ENCODE measurements at regions not wholly inside any gene's neighbourhood (a gene's known extent, or its start where the extent isn't known, plus 50 kb on each side); places are given as distances from the start of the nearest gene placed in this dataset.

DNA sequence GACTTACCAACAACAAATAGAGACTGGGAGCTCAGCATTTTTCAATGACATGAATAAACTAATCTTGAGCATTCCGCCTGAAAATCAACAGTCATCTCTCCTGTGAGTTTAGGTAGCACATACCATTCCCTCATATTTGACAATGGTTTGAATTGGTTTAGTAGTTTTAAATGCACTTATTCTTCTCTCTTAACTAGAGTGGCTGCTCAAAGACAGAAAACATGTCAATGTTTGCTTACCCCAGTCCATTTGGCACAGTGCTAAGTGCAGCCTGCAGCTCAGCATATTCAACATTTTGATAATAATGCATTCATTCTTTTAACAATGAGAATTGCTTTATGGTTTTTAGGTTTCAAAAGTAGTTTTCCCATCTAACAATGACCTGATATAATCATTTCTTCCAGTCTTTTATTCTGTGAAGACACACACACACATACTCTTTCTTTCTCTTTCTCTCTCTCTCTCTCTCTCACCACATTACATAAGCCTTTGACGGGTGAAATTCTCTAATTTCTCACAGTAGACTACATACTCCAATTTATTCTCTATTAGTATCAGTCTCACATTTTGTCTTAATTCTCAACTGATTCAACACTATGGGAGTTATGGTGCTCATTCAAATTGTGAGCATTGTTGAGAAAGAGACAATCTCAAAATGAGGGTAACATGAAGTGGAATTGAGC, 432.3 kb downstream of the LRRIQ3 start:
- H3K36me3 ChIP-seq: no peaks in the 10 kb centered on the region
- no peak overlapping the region for H3K4me3 ChIP-seq
- DNase-seq (no peak), ATAC-seq (no peak)
- H3K27me3 ChIP-seq: no peaks in the 10 kb centered on the region
- no peaks in the 10 kb centered on the region for H3K4me1 ChIP-seq
- intact Hi-C loops (cut with DNase I): no loop called here
- no peak for TF ChIP-seq POLR2A (IDR thresholded peaks at IDR 0.05)
- TF ChIP-seq, protein P1, sequence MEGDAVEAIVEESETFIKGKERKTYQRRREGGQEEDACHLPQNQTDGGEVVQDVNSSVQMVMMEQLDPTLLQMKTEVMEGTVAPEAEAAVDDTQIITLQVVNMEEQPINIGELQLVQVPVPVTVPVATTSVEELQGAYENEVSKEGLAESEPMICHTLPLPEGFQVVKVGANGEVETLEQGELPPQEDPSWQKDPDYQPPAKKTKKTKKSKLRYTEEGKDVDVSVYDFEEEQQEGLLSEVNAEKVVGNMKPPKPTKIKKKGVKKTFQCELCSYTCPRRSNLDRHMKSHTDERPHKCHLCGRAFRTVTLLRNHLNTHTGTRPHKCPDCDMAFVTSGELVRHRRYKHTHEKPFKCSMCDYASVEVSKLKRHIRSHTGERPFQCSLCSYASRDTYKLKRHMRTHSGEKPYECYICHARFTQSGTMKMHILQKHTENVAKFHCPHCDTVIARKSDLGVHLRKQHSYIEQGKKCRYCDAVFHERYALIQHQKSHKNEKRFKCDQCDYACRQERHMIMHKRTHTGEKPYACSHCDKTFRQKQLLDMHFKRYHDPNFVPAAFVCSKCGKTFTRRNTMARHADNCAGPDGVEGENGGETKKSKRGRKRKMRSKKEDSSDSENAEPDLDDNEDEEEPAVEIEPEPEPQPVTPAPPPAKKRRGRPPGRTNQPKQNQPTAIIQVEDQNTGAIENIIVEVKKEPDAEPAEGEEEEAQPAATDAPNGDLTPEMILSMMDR (IDR thresholded peaks at IDR 0.05): no peak
- H3K9me3 ChIP-seq: no peaks in the 10 kb centered on the region
- WGBS, 4 donors: 72 to 85% (median 78%) methylated on average over 2 of the region's 2 CpGs
- no peak overlapping the region for H3K27ac ChIP-seq

GRCh38 chr1:73761559-73761958, 436.4 kb downstream of the LRRIQ3 start:
- intact Hi-C loops (cut with DNase I): no loop called here
- no peak for ATAC-seq
- no peaks in the 10 kb centered on the region for H3K9me3 ChIP-seq
- no peaks in the 10 kb centered on the region for H3K27me3 ChIP-seq
- H3K4me3 ChIP-seq: no peak overlapping the region
- no peaks in the 10 kb centered on the region for H3K4me1 ChIP-seq
- TF ChIP-seq, protein P1 (IDR thresholded peaks at IDR 0.05): no peak
- no peak for TF ChIP-seq POLR2A (IDR thresholded peaks at IDR 0.05)
- DNase-seq: no peak
- no peak overlapping the region for H3K27ac ChIP-seq
- 71 to 86% (median 84%) methylated on average over 2 of the region's 2 CpGs for WGBS, 4 donors
- no peaks in the 10 kb centered on the region for H3K36me3 ChIP-seq

- WGBS, 4 donors: 19 to 75% (median 62%) methylated on average over 1 of the region's 1 CpG
- TF ChIP-seq, protein P1 (IDR thresholded peaks at IDR 0.05): no peak
- TF ChIP-seq POLR2A (IDR thresholded peaks at IDR 0.05): no peak
These were observed 439.0 kb downstream of the LRRIQ3 start for GRCh38 chr1:73759011-73759410.

DNA sequence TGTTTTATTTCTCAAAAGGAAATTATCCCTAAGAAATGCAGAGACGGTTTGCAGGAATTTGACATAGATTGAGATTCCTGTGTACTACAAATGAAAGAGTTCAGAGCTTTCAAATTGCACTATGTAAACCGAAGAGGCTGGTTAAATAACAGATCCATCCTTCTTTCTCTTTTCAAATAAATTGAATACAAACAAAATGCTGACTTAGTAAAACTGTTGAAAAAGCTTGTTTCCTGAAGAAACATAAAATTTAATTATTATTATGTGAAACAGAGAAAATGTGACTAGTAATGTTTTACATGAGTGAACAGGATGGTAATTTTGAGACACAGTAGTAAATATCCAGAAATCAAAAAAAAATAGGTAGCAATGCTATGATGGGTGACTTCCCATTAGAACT, 441.2 kb downstream of the LRRIQ3 start:
- TF ChIP-seq, protein P1 (IDR thresholded peaks at IDR 0.05): no peak
- Histone ChIP-seq H3K27ac (no peak overlapping the region), H3K4me1 (no peaks in the 10 kb centered on the region), H3K9me3 (no peaks in the 10 kb centered on the region), H3K4me3 (no peak overlapping the region), H3K36me3 (no peaks in the 10 kb centered on the region), H3K27me3 (no peaks in the 10 kb centered on the region)
- DNase-seq (no peak), ATAC-seq (no peak)
- intact Hi-C loops (cut with DNase I): no loop called here
- 70 to 83% (median 80%) methylated on average over 2 of the region's 2 CpGs for WGBS, 4 donors

More at GRCh38 chr1:73759011-73759410, 439.0 kb downstream of the LRRIQ3 start:
- Histone ChIP-seq H3K4me1 (no peaks in the 10 kb centered on the region), H3K27me3 (no peaks in the 10 kb centered on the region), H3K9me3 (no peaks in the 10 kb centered on the region), H3K4me3 (no peak overlapping the region), H3K27ac (no peak overlapping the region), H3K36me3 (no peaks in the 10 kb centered on the region)
- no peak for ATAC-seq
- no peak for DNase-seq
- intact Hi-C loops (cut with DNase I): no loop called here

All from heart left ventricle (tissue), 16 donors.